Esophagus squamous epithelium (tissue), 5 donors: ENCODE measurements at regions not wholly inside any gene's neighbourhood (a gene's known extent, or its start where the extent isn't known, plus 50 kb on each side); places are given as distances from the start of the nearest gene placed in this dataset.
"Not testable (repeated sequence)": the region's sequence is repeated elsewhere in the genome, so short reads cannot be mapped to it uniquely, and the experiment has no call there.

Source experiments
- DNase-seq: peaks from one replicate; lab custom pipeline; 2025; lab: John Stamatoyannopoulos, UW
- H3K27ac ChIP-seq, 4 donors: fragments of 200-600 bp; sonication (generic); one replicate each; pipeline ENCODE4 v1.5.1; 2016 to 2019; ENCODE audit warnings: mild to moderate bottlenecking in 1 of 4
- H3K27me3 ChIP-seq, 4 donors: fragments of 200-600 bp; sonication (generic); 1 replicate in 3 of 4; 2 replicates in 1 of 4; pipeline versions ENCODE4 v1.5.1 to v1.6.0; 2017 to 2021; ENCODE audit warnings: antibody characterized with exemption in 1 of 4
- H3K36me3 ChIP-seq, 3 donors: fragments of 200-600 bp; sonication (generic); one replicate each; pipeline ENCODE4 v1.5.1; 2016 to 2019
- H3K4me1 ChIP-seq, 3 donors: fragments of 200-600 bp; sonication (generic); one replicate each; pipeline ENCODE4 v1.5.1; 2017 to 2019
- H3K4me3 ChIP-seq, 4 donors: fragments of 200-600 bp; sonication (generic); 1 replicate in 3 of 4; 2 replicates in 1 of 4; pipeline ENCODE4 v1.5.1; 2016 to 2019; ENCODE audit warnings: mild to moderate bottlenecking in 2 of 4, moderate library complexity in 1 of 4
- H3K9me3 ChIP-seq, 3 donors: fragments of 200-600 bp; sonication (generic); one replicate each; pipeline ENCODE4 v1.5.1; 2016 to 2019
- POLR2A ChIP-seq, 4 donors: fragments of 450-650 bp; IDR thresholded peaks; one replicate each; pipeline ENCODE4 v1.6.1; 2017; ENCODE audit warnings: antibody characterized with exemption in 4 of 4, mild to moderate bottlenecking in 4 of 4, moderate library complexity in 3 of 4
- whole genome bisulfite sequencing, 2 donors: methylation state at CpG; one replicate each; pipeline ENCODE4 v1.1.5; 2018; 5-methylcytosine and 5-hydroxymethylcytosine counted together
- intact Hi-C: fragments of 100-400 bp; cut with DNase I; formaldehyde crosslinking; loops from one replicate; pipeline ENCODE4 v1.15.0; 2022
- TF ChIP-seq, protein P1 (sequence below), 6 experiments: fragments of 450-650 bp in 4 of 6; fragments of 200-600 bp in 2 of 6; sonication (generic) in 2 of 6; IDR thresholded peaks; one replicate each; pipeline ENCODE4 v1.5.1; 2016 to 2019; ENCODE audit warnings: antibody characterized with exemption in 6 of 6, mild to moderate bottlenecking in 4 of 6, moderate library complexity in 4 of 6
- donor health status: DM: yes; HTN: yes; CAD: no.

DNA sequence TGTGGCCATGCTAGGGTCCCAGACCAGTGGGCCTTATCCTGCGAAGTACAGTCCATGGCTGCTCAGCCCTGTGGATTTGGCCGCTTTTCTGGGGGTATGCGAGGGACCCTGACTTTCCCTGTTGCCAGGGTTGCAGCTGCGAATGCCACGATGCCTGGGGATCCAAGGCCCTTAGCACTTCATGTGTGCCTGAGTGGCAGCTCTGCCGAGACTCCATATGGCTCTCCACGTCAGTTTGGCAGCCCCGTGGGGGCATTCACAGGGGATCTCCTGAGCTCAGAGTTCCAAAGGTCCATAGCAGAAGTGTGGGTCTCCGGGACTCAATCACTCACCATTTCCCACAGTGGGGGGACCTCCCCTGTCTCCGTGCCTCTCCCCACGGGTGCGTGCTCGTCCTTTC is 319.5 kb downstream of the DOK5 start:
- no peaks in the 10 kb centered on the region for H3K36me3 ChIP-seq
- 92 to 96% methylated on average over 5 to 10 of the region's 13 CpGs for WGBS, 2 donors

DNA sequence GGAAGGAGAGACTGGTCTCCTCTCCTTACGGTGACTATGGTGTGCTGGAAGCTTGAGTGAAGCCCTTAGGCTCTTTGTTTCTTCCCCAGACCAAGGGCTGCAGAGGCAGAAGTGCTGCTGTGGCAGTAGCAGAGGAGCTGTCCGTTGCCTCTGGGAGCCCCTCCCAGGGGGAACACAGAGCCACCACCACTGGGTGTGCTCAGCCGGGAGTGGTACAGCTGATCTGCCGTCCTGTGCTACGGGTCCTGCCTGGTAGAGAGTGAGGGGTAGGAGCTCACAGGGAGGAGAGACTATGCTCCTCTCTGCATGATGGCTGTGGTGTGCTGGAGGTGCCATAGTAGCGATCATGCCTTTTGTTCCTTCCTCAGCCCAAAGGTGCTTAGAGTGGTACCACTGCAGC is 318.7 kb downstream of the DOK5 start:
- no peak for DNase-seq
- intact Hi-C loops, result no loop called here
- 80% methylated on average over 6 of the region's 6 CpGs; no CpG with 5 or more reads in 1 of the 2 donors for WGBS, 2 donors
- Histone ChIP-seq H3K4me1 (no peaks in the 10 kb centered on the region), H3K9me3 (no peaks in the 10 kb centered on the region), H3K4me3 (no peak overlapping the region), H3K27me3 (no peaks in the 10 kb centered on the region), H3K36me3 (no peaks in the 10 kb centered on the region), H3K27ac (no peak overlapping the region)
- TF ChIP-seq, protein P1, sequence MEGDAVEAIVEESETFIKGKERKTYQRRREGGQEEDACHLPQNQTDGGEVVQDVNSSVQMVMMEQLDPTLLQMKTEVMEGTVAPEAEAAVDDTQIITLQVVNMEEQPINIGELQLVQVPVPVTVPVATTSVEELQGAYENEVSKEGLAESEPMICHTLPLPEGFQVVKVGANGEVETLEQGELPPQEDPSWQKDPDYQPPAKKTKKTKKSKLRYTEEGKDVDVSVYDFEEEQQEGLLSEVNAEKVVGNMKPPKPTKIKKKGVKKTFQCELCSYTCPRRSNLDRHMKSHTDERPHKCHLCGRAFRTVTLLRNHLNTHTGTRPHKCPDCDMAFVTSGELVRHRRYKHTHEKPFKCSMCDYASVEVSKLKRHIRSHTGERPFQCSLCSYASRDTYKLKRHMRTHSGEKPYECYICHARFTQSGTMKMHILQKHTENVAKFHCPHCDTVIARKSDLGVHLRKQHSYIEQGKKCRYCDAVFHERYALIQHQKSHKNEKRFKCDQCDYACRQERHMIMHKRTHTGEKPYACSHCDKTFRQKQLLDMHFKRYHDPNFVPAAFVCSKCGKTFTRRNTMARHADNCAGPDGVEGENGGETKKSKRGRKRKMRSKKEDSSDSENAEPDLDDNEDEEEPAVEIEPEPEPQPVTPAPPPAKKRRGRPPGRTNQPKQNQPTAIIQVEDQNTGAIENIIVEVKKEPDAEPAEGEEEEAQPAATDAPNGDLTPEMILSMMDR (IDR thresholded peaks at IDR 0.05), result no peak
- no peak for TF ChIP-seq POLR2A (IDR thresholded peaks at IDR 0.05)

More for the DNA sequence above, 319.5 kb downstream of the DOK5 start:
- Histone ChIP-seq H3K27ac (no peak overlapping the region), H3K27me3 (no peaks in the 10 kb centered on the region), H3K4me1 (no peaks in the 10 kb centered on the region), H3K9me3 (no peaks in the 10 kb centered on the region), H3K4me3 (no peak overlapping the region)
- no peak for DNase-seq
- TF ChIP-seq, protein P1 (IDR thresholded peaks at IDR 0.05), result no peak
- intact Hi-C loops, result no loop called here

DNA sequence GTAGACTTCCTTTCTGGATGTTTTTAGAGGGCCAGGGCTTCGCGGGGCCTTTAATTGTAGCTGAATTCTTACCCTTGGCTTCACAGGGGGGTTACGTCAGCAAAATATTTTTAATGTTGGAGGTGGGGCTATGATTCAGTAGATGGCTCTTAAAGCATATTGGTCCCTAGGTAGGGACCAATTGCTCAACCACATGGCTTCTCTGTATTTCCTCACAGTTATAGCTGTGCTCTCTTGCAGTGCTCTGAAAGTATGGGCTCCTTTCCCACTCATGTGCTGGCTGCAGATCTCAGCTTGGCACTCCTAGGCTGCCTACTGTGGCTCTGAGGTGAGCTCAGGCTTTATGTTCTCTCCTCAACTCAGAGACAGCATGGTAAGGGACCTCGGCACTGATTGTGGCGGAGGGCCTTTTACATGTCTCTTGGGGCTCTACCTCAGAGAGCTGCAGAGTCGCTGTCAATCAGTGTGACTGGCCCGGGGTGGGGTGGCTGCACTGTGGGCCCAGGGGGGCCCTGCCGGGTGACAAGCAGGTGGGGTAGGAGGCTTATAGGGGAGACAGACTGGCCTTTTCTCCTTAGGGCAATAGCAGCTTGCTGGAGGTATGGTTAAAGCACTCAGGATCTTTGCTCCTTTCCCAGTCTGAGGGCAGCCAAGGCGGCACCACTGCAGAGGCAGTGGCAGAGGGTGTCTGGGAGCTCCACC is 318.0 kb downstream of the DOK5 start:
- H3K27me3 ChIP-seq, result no peaks in the 10 kb centered on the region
- WGBS, 2 donors, result 72 to 91% methylated on average over 3 to 5 of the region's 9 CpGs
- no peak for TF ChIP-seq POLR2A (IDR thresholded peaks at IDR 0.05)
- TF ChIP-seq, protein P1 (IDR thresholded peaks at IDR 0.05), result no peak
- no peak overlapping the region for H3K27ac ChIP-seq
- H3K9me3 ChIP-seq, result peaks cover 0 to 3% (median 0%) of the 10 kb centered on the region in 3 donors
- H3K36me3 ChIP-seq, result no peaks in the 10 kb centered on the region
- DNase-seq, result no peak
- intact Hi-C loops, result no loop called here
- H3K4me1 ChIP-seq, result no peaks in the 10 kb centered on the region
- no peak overlapping the region for H3K4me3 ChIP-seq

DNA sequence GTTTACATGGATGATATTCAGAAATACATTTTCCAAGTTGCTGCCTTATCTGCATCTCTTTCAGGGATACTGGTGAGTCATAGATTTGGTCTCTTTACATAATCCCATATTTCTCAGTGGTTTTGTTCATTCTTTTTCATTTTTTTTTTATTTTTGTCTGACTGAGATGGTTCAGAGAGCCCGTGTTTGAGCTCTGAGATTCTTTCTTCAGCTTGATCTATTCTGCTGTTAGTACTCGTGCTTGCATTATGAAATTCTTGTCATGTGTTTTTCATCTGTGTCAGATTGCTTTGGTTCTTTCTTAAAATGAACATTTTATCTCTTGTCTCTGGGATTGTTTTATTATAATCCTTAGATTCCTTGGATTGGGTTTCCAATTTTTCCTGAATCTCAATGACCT is 317.3 kb downstream of the DOK5 start:
- H3K4me1 ChIP-seq, result no peaks in the 10 kb centered on the region
- no peak overlapping the region for H3K27ac ChIP-seq
- TF ChIP-seq POLR2A (IDR thresholded peaks at IDR 0.05), result no peak
- TF ChIP-seq, protein P1 (IDR thresholded peaks at IDR 0.05), result no peak
- WGBS, 2 donors, result 61 to 81% methylated on average over 2 of the region's 2 CpGs
- no peak for DNase-seq
- H3K27me3 ChIP-seq, result no peaks in the 10 kb centered on the region
- no peaks in the 10 kb centered on the region for H3K36me3 ChIP-seq
- intact Hi-C loops, result no loop called here
- H3K4me3 ChIP-seq, result no peak overlapping the region
- H3K9me3 ChIP-seq, result peaks cover 0 to 5% (median 0%) of the 10 kb centered on the region in 3 donors

DNA sequence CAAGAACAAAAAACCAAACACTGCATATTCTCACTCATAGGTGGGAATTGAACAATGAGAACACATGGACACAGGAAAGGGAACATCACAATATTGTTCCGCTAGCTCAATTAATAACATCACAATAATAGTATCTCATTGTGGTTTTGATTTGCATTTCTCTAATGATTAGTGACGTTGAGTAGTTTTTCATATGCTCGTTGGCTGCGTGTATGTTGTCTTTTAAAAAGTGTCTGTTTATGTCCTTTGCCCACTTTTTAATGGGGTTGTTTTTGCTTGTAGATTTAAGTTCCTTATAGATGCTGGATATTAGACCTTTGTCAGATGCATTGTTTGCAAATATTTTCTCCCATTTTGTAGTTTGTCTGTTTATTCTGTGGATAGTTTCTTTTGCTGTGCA is 312.9 kb downstream of the DOK5 start:
- WGBS, 2 donors, result 88 to 91% methylated on average over 4 of the region's 4 CpGs

DNA sequence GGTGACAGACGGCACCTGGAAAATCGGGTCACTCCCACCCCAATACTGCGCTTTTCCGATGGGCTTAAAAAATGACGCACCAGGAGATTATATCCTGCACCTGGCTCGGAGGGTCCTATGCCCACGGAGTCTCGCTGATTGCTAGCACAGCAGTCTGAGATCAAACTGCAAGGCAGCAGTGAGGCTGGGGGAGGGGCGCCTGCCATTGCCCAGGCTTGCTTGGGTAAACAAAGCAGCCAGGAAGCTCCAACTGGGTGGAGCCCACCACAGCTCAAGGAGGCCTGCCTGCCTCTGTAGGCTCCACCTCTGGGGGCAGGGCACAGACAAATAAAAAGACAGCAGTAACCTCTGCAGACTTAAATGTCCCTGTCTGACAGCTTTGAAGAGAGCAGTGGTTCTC is 307.4 kb downstream of the DOK5 start:
- DNase-seq, H3K27ac ChIP-seq, H3K36me3 ChIP-seq, H3K27me3 ChIP-seq, H3K4me1 ChIP-seq, H3K4me3 ChIP-seq, intact Hi-C loops, H3K9me3 ChIP-seq: not testable (repeated sequence)
- WGBS, 2 donors, result 92% methylated on average over 8 of the region's 9 CpGs; no CpG with 5 or more reads in 1 of the 2 donors

More for the DNA sequence above, 312.9 kb downstream of the DOK5 start:
- H3K27me3 ChIP-seq, H3K9me3 ChIP-seq, DNase-seq, H3K36me3 ChIP-seq, H3K4me3 ChIP-seq, intact Hi-C loops, H3K27ac ChIP-seq, H3K4me1 ChIP-seq: not testable (repeated sequence)
